Activated CD4-positive, alpha-beta T cell treated with anti-CD3 and anti-CD28 coated beads for 36 hours (primary cell): ENCODE measurements at regions not wholly inside any gene's neighbourhood (a gene's known extent, or its start where the extent isn't known, plus 50 kb on each side); places are given as distances from the start of the nearest gene placed in this dataset.

Experiments
- ATAC-seq: fragments of 200-7000 bp; cut with Tn5 transposase; one replicate; pipeline ENCODE4 v1.10.0; 2021; ENCODE audit warnings: mild to moderate bottlenecking, moderate library complexity
- CTCF ChIA-PET: fragments of 350-600 bp; sonication (Branson Sonifier 250); formaldehyde crosslinking; loops from one replicate; lab custom pipeline; 2021; ENCODE audit warnings: antibody characterized with exemption; lab: Charles Lee
- POLR2A ChIA-PET: fragments of 350-600 bp; sonication (Branson Sonifier 250); formaldehyde crosslinking; loops from one replicate; lab custom pipeline; 2021; ENCODE audit warnings: antibody characterized with exemption, inconsistent platforms; lab: Charles Lee
- DNase-seq: peaks from one replicate; pipeline ENCODE4 v3.0.0-alpha.2; 2020
- H3K27ac Mint-ChIP-seq: one replicate; pipeline ENCODE4 v1.8.0; 2021; ENCODE audit warnings: mixed read lengths
- H3K27me3 Mint-ChIP-seq: one replicate; pipeline ENCODE4 v1.8.0; 2021; ENCODE audit warnings: mixed read lengths
- H3K36me3 Mint-ChIP-seq: one replicate; pipeline ENCODE4 v1.8.0; 2021; ENCODE audit warnings: low read depth, mixed read lengths
- H3K4me1 Mint-ChIP-seq: one replicate; pipeline ENCODE4 v1.8.0; 2021; ENCODE audit warnings: mixed read lengths
- H3K4me3 Mint-ChIP-seq: one replicate; pipeline ENCODE4 v1.8.0; 2021; ENCODE audit warnings: mild to moderate bottlenecking, moderate library complexity, mixed read lengths
- H3K9me3 Mint-ChIP-seq: one replicate; pipeline ENCODE4 v1.8.0; 2021; ENCODE audit warnings: low read depth, mixed read lengths
- intact Hi-C, 2 experiments: fragments of 100-400 bp; cut with DNase I in 1 of 2; cut with micrococcal nuclease in 1 of 2; formaldehyde crosslinking; loops; one replicate each; pipeline versions ENCODE4 v1.14.2 to v1.15.1; 2022 to 2024; cut with DNase I, micrococcal nuclease

GRCh38 chr4:149964001-149964796, 114.0 kb upstream of the DCLK2 start:
- H3K4me3 Mint-ChIP-seq = no peak overlapping the region

DNA sequence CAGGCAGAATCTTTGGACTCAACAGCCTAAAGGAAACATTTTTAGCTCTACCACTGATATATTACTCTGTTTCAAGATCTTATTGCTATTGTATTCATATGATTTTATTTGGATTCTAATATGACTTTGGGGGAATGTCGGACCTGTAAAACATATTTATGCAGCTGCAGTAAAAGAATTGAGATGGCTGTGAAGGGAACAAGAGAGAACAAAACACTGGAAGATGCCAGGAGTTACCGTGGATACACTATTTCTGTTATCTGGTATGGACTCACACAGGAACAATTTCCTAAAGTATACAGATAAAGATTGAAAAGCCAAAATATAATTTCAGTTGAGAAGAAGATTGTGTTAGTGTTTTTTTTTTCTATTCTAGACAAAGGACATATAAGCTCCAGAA, 113.0 kb upstream of the DCLK2 start:
- H3K27me3 Mint-ChIP-seq = peaks cover 12% of the 10 kb centered on the region
- no peaks in the 10 kb centered on the region for H3K4me1 Mint-ChIP-seq
- intact Hi-C loops = no loop called here
- ChIA-PET POLR2A (no interaction called here), CTCF (interaction anchor here (0.6 to 1.8 kb wide), 4 partner anchors 8 to 569 kb away, joined by 3 to 5 read pairs (median 4); no protein-coding TSS in a partner anchor)
- H3K27ac Mint-ChIP-seq = no peak overlapping the region
- no peak overlapping the region for H3K4me3 Mint-ChIP-seq
- DNase-seq (no peak), ATAC-seq (no peak)
- no peaks in the 10 kb centered on the region for H3K36me3 Mint-ChIP-seq
- no peaks in the 10 kb centered on the region for H3K9me3 Mint-ChIP-seq

More at GRCh38 chr4:149964001-149964796, 114.0 kb upstream of the DCLK2 start:
- no peak for DNase-seq
- ChIA-PET POLR2A (no interaction called here), CTCF (interaction anchor here (1.2 kb wide), 1 partner anchor 54 kb away, joined by 3 read pairs; no protein-coding TSS in a partner anchor)
- no peak overlapping the region for H3K27ac Mint-ChIP-seq
- ATAC-seq = no peak
- no peaks in the 10 kb centered on the region for H3K36me3 Mint-ChIP-seq
- peaks cover 10% of the 10 kb centered on the region for H3K27me3 Mint-ChIP-seq
- intact Hi-C loops = no loop called here
- no peaks in the 10 kb centered on the region for H3K9me3 Mint-ChIP-seq
- H3K4me1 Mint-ChIP-seq = no peaks in the 10 kb centered on the region

DNA sequence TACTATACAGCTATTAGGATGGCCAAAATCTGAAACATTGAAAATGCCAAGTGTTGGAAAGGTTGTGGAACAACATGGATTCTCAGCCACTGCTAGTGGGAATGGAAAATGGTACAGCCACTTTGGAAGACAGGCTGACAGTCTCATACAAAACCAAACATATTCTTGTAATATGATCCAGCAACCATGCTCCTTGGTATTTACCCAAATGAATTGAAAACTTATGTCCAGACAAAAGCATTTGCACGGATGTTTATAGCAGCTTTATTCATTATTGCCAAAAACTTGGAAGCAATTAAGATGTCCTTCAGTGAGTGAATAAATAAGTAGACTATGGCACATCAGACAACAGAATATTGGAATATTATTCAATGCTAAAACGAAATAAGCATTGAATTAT, 105.8 kb upstream of the DCLK2 start:
- no peak for DNase-seq
- Mint-ChIP-seq H3K36me3 (no peaks in the 10 kb centered on the region), H3K27ac (no peak overlapping the region), H3K9me3 (no peaks in the 10 kb centered on the region), H3K27me3 (peaks cover 14% of the 10 kb centered on the region), H3K4me1 (no peaks in the 10 kb centered on the region), H3K4me3 (no peak overlapping the region)
- POLR2A ChIA-PET = no interaction called here
- intact Hi-C loops = no loop called here
- no peak for ATAC-seq
- CTCF ChIA-PET = no interaction called here

GRCh38 chr4:149973181-149973580, 105.1 kb upstream of the DCLK2 start:
- no peak for DNase-seq
- Mint-ChIP-seq H3K36me3 (no peaks in the 10 kb centered on the region), H3K9me3 (no peaks in the 10 kb centered on the region), H3K4me3 (no peak overlapping the region), H3K4me1 (no peaks in the 10 kb centered on the region), H3K27ac (no peak overlapping the region), H3K27me3 (peaks cover 14% of the 10 kb centered on the region)
- ChIA-PET POLR2A (no interaction called here), CTCF (interaction anchor here (0.9 kb wide), 1 partner anchor 270 kb away, joined by 3 read pairs; no protein-coding TSS in a partner anchor)
- intact Hi-C loops = no loop called here
- ATAC-seq = no peak

- no peak for ATAC-seq
- Mint-ChIP-seq H3K4me1 (no peaks in the 10 kb centered on the region), H3K9me3 (no peaks in the 10 kb centered on the region), H3K27me3 (peaks cover 10% of the 10 kb centered on the region), H3K36me3 (no peaks in the 10 kb centered on the region), H3K4me3 (no peak overlapping the region), H3K27ac (no peak overlapping the region)
- CTCF ChIA-PET = no interaction called here
- no peak for DNase-seq
- POLR2A ChIA-PET = no interaction called here
- intact Hi-C loops = no loop called here
Measured at GRCh38 chr4:149975172-149975571, 103.1 kb upstream of the DCLK2 start.

GRCh38 chr4:149980121-149980682, 98.0 kb upstream of the DCLK2 start:
- Mint-ChIP-seq H3K4me3 (no peak overlapping the region), H3K9me3 (no peaks in the 10 kb centered on the region), H3K36me3 (no peaks in the 10 kb centered on the region), H3K27ac (no peak overlapping the region), H3K27me3 (peaks cover 2% of the 10 kb centered on the region), H3K4me1 (no peaks in the 10 kb centered on the region)
- POLR2A ChIA-PET = no interaction called here
- CTCF ChIA-PET = interaction anchor here (1.2 kb wide), 1 partner anchor 263 kb away, joined by 4 read pairs; no protein-coding TSS in a partner anchor
- ATAC-seq (no peak), DNase-seq (no peak)
- intact Hi-C loops = loop anchor here (1.0 to 2.0 kb wide), 2 partner anchors 229 to 263 kb away; no protein-coding TSS in a partner anchor

DNA sequence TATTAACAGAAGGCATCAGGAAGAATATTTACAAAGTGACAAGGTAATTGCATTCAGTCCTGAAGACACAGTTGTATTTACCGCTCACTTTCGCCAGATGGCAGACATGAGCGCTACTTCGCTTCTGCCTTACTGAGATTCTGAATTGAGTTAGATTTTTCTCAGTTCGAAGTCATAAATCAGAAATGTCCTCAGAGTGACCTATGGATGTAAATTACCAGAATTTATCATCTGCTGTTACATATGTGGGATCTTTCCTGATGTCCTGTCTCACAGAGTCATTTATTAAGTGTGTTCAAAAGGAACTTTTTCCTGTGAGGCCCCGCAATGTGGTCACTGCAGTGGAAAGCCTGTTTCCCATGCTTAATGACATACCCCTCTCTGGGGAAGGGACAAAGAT, 97.3 kb upstream of the DCLK2 start:
- intact Hi-C loops = loop anchor here (1.0 to 2.0 kb wide), 5 partner anchors 228 to 886 kb away; no protein-coding TSS in a partner anchor
- peak; percentile 72 for DNase-seq
- no peak for ATAC-seq
- Mint-ChIP-seq H3K4me3 (no peak overlapping the region), H3K4me1 (peaks cover under 1% of the 10 kb centered on the region), H3K9me3 (no peaks in the 10 kb centered on the region), H3K27me3 (peaks cover 2% of the 10 kb centered on the region), H3K36me3 (no peaks in the 10 kb centered on the region), H3K27ac (no peak overlapping the region)
- POLR2A ChIA-PET = no interaction called here
- CTCF ChIA-PET = interaction anchor here (0.6 to 1.0 kb wide), 4 partner anchors 16 to 367 kb away, joined by 3 to 4 read pairs (median 3); no protein-coding TSS in a partner anchor

- ChIA-PET POLR2A (no interaction called here), CTCF (interaction anchor here (1.1 to 1.2 kb wide), 2 partner anchors 14 to 234 kb away, joined by 4 to 5 read pairs; no protein-coding TSS in a partner anchor)
- Mint-ChIP-seq H3K4me1 (peaks cover 16% of the 10 kb centered on the region), H3K9me3 (no peaks in the 10 kb centered on the region), H3K4me3 (no peak overlapping the region), H3K27me3 (no peaks in the 10 kb centered on the region), H3K36me3 (no peaks in the 10 kb centered on the region), H3K27ac (no peak overlapping the region)
- intact Hi-C loops = no loop called here
- ATAC-seq (no peak), DNase-seq (no peak)
Measured at GRCh38 chr4:149983401-149983800, 94.8 kb upstream of the DCLK2 start.

- ChIA-PET CTCF (interaction anchor here (1.2 kb wide), 1 partner anchor 13 kb away, joined by 4 read pairs; no protein-coding TSS in a partner anchor), POLR2A (no interaction called here)
- Mint-ChIP-seq H3K27me3 (no peaks in the 10 kb centered on the region), H3K36me3 (no peaks in the 10 kb centered on the region), H3K27ac (no peak overlapping the region), H3K4me3 (no peak overlapping the region), H3K9me3 (no peaks in the 10 kb centered on the region), H3K4me1 (peaks cover 16% of the 10 kb centered on the region)
- DNase-seq = no peak
- intact Hi-C loops = no loop called here
- no peak for ATAC-seq
Measured at GRCh38 chr4:149983931-149984330, 94.3 kb upstream of the DCLK2 start.

- Mint-ChIP-seq H3K9me3 (no peaks in the 10 kb centered on the region), H3K27ac (no peak overlapping the region), H3K27me3 (no peaks in the 10 kb centered on the region), H3K36me3 (no peaks in the 10 kb centered on the region), H3K4me1 (peaks cover 16% of the 10 kb centered on the region), H3K4me3 (no peak overlapping the region)
- intact Hi-C loops = no loop called here
- DNase-seq = no peak
- ATAC-seq = peak; percentile 49
- POLR2A ChIA-PET = no interaction called here
- CTCF ChIA-PET = no interaction called here
Measured at GRCh38 chr4:149985981-149986380, 92.3 kb upstream of the DCLK2 start.

DNA sequence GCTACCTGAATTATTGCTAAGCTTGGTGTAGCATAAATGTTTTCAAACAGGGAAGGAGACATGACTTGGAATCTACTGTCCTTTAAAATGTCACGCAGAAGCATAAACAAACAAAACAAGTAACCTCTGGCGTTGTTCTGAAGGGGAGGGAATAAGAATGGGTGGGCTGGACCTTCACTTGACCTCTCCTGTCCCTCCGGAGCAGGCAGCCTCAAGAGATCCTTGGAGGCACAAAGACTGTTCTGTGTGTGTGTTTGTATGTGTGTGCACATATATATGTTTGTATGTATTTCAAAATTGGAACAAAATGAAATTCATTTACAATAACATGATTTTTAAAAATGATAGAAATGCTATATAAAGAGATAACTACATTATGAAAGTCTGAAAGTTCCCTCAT, 91.3 kb upstream of the DCLK2 start:
- H3K9me3 Mint-ChIP-seq = no peaks in the 10 kb centered on the region
- H3K27ac Mint-ChIP-seq = no peak overlapping the region
- H3K4me1 Mint-ChIP-seq = peaks cover 16% of the 10 kb centered on the region
- DNase-seq (no peak), ATAC-seq (no peak)
- H3K36me3 Mint-ChIP-seq = no peaks in the 10 kb centered on the region
- no peaks in the 10 kb centered on the region for H3K27me3 Mint-ChIP-seq
- H3K4me3 Mint-ChIP-seq = no peak overlapping the region
- intact Hi-C loops = no loop called here
- CTCF ChIA-PET = interaction anchor here (0.6 to 0.7 kb wide), 2 partner anchors 1349 to 1595 kb away, joined by 3 to 6 read pairs; no protein-coding TSS in a partner anchor
- POLR2A ChIA-PET = no interaction called here
